ENCODE measurements at regions not wholly inside any gene's neighbourhood (a gene's known extent, or its start where the extent isn't known, plus 50 kb on each side); places are given as distances from the start of the nearest gene placed in this dataset.

DNA sequence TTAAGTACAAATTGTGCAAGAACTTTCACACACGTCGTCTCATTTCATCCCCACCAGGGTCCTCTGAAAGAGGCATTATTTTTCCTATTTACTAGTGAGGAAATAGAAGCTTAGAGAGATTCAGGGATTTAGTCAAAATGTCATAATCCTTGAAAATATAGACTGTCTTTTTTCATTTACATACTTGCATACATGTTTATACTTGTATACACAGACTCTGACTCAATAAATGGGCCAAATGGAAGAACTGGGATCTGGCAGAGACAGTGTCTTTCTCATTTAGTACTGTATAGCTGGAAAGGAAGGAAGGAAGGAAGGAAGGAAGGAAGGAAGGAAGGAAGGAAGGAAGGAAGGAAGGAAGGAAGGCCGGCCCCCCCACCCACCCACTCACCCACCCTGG, 357.7 kb upstream of the SOX5 start:
- Histone ChIP-seq H3K36me3 (ENCODE audit: control insufficient read depth, insufficient read depth, low read length) (no peaks in the 10 kb centered on the region), H3K4me1 (ENCODE audit: control insufficient read depth, insufficient read depth, low read length) (peaks cover 7% of the 10 kb centered on the region), H3K27me3 (ENCODE audit: control insufficient read depth, insufficient read depth, low read length) (no peaks in the 10 kb centered on the region), H3K9ac (ENCODE audit: low read depth, low read length) (no peak overlapping the region), H3K4me3 (ENCODE audit: low read depth, low read length) (no peak overlapping the region), H3K9me3 (ENCODE audit: control insufficient read depth, insufficient read depth, low read length) (no peaks in the 10 kb centered on the region)

DNA sequence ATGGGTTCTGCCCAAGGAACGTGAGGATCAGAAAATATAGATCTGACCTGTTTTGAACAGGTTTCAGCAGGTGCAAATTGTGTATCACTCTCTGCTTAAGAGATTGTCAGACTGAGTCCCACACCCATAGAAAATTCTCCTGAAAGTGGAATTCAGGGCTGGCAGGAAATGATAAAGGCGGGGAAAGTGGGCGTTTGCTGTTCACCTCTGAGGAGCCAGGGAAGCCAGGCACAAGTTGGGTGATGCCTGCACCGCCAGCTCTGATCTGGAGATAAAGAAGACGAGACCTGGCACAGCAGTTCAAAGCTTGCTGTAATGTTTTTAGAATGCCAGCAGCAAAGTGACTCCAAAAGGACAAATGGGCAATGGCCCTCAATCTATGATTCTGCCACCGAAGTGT, 356.5 kb upstream of the SOX5 start:
- Histone ChIP-seq H3K4me3 (ENCODE audit: low read depth, low read length) (no peak overlapping the region), H3K9ac (ENCODE audit: low read depth, low read length) (no peak overlapping the region), H3K4me1 (ENCODE audit: control insufficient read depth, insufficient read depth, low read length) (peaks cover 7% of the 10 kb centered on the region), H3K9me3 (ENCODE audit: control insufficient read depth, insufficient read depth, low read length) (no peaks in the 10 kb centered on the region), H3K27me3 (ENCODE audit: control insufficient read depth, insufficient read depth, low read length) (no peaks in the 10 kb centered on the region), H3K36me3 (ENCODE audit: control insufficient read depth, insufficient read depth, low read length) (no peaks in the 10 kb centered on the region)

DNA sequence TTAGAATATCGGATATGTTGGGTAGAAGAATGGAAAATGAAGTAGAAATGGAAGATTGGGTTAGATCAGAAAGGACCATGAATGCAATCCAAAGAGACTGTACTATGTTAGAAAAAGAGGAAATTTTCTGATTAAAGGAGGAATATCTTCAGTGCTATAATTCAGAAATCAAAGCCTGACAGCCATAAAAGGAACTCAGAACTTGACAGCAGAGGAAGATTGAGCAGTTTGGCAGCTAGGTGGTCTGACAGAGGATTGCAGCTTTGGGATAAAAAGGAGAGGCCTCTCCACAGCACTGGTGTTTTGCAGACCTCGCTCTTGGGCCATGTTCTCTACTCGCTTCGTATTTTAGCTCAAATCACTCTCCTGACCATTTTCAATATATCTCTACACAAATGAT, 354.8 kb upstream of the SOX5 start:
- H3K27me3 ChIP-seq (ENCODE audit: control insufficient read depth, insufficient read depth, low read length) = no peaks in the 10 kb centered on the region

DNA sequence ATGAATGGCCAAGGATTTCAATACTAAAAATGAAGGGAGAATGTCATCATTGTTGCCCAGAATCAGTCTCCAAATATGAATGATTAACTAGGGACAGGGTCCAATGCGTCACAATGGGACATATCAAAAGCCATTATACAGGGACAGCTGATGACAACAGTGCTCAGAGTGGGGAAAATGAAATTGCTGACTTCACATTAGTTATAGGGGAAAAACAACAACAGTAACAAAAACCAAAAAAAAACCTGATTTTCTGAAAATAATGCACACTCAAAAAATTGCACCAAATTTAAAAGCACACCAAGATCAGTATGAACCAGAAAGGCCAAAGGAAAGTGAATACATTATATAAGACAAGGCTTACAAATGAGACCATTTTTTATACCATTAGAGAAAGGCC, 353.2 kb upstream of the SOX5 start:
- Histone ChIP-seq H3K9me3 (ENCODE audit: control insufficient read depth, insufficient read depth, low read length) (no peaks in the 10 kb centered on the region), H3K4me1 (ENCODE audit: control insufficient read depth, insufficient read depth, low read length) (no peaks in the 10 kb centered on the region), H3K27me3 (ENCODE audit: control insufficient read depth, insufficient read depth, low read length) (no peaks in the 10 kb centered on the region), H3K9ac (ENCODE audit: low read depth, low read length) (no peak overlapping the region), H3K4me3 (ENCODE audit: low read depth, low read length) (no peak overlapping the region), H3K36me3 (ENCODE audit: control insufficient read depth, insufficient read depth, low read length) (no peaks in the 10 kb centered on the region)

More for the DNA sequence above, 354.8 kb upstream of the SOX5 start:
- Histone ChIP-seq H3K4me1 (ENCODE audit: control insufficient read depth, insufficient read depth, low read length) (peaks cover 7% of the 10 kb centered on the region), H3K9ac (ENCODE audit: low read depth, low read length) (no peak overlapping the region), H3K36me3 (ENCODE audit: control insufficient read depth, insufficient read depth, low read length) (no peaks in the 10 kb centered on the region), H3K9me3 (ENCODE audit: control insufficient read depth, insufficient read depth, low read length) (no peaks in the 10 kb centered on the region), H3K4me3 (ENCODE audit: low read depth, low read length) (no peak overlapping the region)

DNA sequence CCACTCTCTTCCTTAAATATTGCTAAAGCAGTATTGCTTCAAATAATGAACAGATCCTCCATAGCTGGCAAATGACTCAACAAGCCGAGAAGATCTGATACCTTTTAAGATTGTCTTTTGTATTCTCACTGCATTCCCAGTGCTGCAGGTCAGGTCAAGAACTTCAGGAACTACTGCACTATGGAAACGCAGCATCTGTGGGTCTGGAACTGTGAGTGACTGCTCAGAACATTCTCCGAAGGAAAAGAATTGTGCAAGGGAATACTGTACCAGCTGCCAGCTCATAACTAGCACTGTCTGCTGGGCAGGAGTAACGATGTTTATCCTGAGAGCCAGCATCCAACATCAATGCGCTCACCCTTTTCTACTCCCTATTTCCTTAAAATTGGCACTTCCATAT, 348.0 kb upstream of the SOX5 start:
- Histone ChIP-seq H3K27me3 (ENCODE audit: control insufficient read depth, insufficient read depth, low read length) (no peaks in the 10 kb centered on the region), H3K36me3 (ENCODE audit: control insufficient read depth, insufficient read depth, low read length) (no peaks in the 10 kb centered on the region), H3K9me3 (ENCODE audit: control insufficient read depth, insufficient read depth, low read length) (no peaks in the 10 kb centered on the region), H3K9ac (ENCODE audit: low read depth, low read length) (no peak overlapping the region), H3K4me1 (ENCODE audit: control insufficient read depth, insufficient read depth, low read length) (no peaks in the 10 kb centered on the region), H3K4me3 (ENCODE audit: low read depth, low read length) (no peak overlapping the region)

DNA sequence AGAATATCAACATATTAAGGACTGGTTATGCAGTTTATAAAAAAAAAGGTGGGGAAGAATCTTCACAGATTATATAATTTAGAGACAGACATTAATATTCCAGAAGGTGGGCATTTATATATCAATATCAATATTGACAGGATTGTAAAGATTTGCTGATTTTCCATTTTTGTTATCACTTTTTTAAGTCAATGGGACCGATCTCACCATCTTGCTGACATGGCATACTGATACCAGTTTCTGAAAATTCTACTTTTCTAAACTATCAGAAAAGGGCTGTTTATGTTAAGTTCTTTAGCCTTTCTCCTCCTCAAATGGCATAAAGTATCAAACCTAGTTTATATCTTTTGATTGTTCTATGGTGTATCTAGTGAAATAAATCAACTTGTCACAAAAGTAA, 344.1 kb upstream of the SOX5 start:
- Histone ChIP-seq H3K4me1 (ENCODE audit: control insufficient read depth, insufficient read depth, low read length) (no peaks in the 10 kb centered on the region), H3K36me3 (ENCODE audit: control insufficient read depth, insufficient read depth, low read length) (no peaks in the 10 kb centered on the region), H3K4me3 (ENCODE audit: low read depth, low read length) (no peak overlapping the region), H3K27me3 (ENCODE audit: control insufficient read depth, insufficient read depth, low read length) (no peaks in the 10 kb centered on the region), H3K9me3 (ENCODE audit: control insufficient read depth, insufficient read depth, low read length) (no peaks in the 10 kb centered on the region), H3K9ac (ENCODE audit: low read depth, low read length) (no peak overlapping the region)

DNA sequence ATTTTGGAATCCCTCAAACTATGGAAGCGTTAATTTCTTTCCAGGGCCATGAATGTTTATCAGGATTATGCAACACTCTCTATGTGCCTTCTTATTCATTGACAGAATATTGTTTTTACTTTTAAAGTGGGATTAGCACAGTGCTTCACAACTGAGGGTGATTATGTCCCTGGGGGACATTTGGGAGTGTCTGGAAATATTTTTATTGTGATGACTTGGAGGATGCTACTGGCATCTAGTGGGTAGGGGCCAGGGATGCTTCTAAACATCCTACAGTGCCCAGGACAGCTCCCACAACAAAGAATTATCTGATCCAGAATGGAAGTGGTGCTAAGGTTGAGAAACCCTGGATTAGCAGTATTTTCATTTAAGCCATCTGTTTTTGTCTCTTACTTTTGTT, 338.5 kb upstream of the SOX5 start:
- Histone ChIP-seq H3K4me1 (ENCODE audit: control insufficient read depth, insufficient read depth, low read length) (no peaks in the 10 kb centered on the region), H3K27me3 (ENCODE audit: control insufficient read depth, insufficient read depth, low read length) (no peaks in the 10 kb centered on the region), H3K9me3 (ENCODE audit: control insufficient read depth, insufficient read depth, low read length) (no peaks in the 10 kb centered on the region), H3K36me3 (ENCODE audit: control insufficient read depth, insufficient read depth, low read length) (no peaks in the 10 kb centered on the region), H3K4me3 (ENCODE audit: low read depth, low read length) (no peak overlapping the region), H3K9ac (ENCODE audit: low read depth, low read length) (no peak overlapping the region)

DNA sequence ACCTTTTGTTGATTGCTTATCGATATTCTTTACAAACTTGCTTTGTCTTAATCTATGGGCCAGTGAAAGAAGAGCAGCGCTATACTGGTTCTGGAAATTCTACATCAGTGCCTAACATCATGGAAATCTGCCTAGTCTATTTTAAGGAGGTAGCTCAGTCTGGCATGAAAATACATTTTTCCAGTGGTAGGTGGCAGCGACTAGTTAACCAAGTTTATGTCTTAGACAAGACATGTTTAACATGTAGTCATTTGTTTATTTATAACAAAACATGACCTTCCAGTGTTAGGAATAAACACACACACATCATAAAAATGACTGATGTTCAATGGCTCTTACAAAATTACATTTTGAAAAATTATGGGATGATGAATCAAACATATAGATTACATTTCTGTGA, 336.0 kb upstream of the SOX5 start:
- no peaks in the 10 kb centered on the region for H3K36me3 ChIP-seq (ENCODE audit: control insufficient read depth, insufficient read depth, low read length)
- H3K9ac ChIP-seq (ENCODE audit: low read depth, low read length) = no peak overlapping the region
- H3K9me3 ChIP-seq (ENCODE audit: control insufficient read depth, insufficient read depth, low read length) = no peaks in the 10 kb centered on the region
- H3K27me3 ChIP-seq (ENCODE audit: control insufficient read depth, insufficient read depth, low read length) = no peaks in the 10 kb centered on the region
- H3K4me1 ChIP-seq (ENCODE audit: control insufficient read depth, insufficient read depth, low read length) = peaks cover 7% of the 10 kb centered on the region
- H3K4me3 ChIP-seq (ENCODE audit: low read depth, low read length) = no peak overlapping the region

DNA sequence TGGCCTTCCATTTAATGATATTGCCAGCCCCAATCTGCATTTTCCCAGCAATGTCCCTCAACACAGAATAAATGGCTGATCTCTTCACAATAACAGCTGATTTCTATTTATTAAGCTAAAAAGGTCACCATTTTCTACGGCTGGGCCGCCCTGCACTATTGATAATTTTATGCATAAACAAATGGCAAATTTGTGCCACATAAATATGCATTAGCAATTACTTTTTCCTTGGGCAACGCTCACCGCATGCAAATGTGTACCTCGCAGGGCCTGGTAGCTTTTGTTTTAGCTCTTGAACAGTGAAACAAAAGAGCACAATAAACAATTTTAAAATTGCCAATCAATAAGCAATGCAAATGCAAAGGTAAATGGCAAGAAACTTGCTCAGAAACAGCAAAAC, 331.9 kb upstream of the SOX5 start:
- Histone ChIP-seq H3K27me3 (ENCODE audit: control insufficient read depth, insufficient read depth, low read length) (no peaks in the 10 kb centered on the region), H3K4me1 (ENCODE audit: control insufficient read depth, insufficient read depth, low read length) (peaks cover 7% of the 10 kb centered on the region), H3K9me3 (ENCODE audit: control insufficient read depth, insufficient read depth, low read length) (no peaks in the 10 kb centered on the region), H3K36me3 (ENCODE audit: control insufficient read depth, insufficient read depth, low read length) (no peaks in the 10 kb centered on the region), H3K4me3 (ENCODE audit: low read depth, low read length) (no peak overlapping the region), H3K9ac (ENCODE audit: low read depth, low read length) (no peak overlapping the region)

DNA sequence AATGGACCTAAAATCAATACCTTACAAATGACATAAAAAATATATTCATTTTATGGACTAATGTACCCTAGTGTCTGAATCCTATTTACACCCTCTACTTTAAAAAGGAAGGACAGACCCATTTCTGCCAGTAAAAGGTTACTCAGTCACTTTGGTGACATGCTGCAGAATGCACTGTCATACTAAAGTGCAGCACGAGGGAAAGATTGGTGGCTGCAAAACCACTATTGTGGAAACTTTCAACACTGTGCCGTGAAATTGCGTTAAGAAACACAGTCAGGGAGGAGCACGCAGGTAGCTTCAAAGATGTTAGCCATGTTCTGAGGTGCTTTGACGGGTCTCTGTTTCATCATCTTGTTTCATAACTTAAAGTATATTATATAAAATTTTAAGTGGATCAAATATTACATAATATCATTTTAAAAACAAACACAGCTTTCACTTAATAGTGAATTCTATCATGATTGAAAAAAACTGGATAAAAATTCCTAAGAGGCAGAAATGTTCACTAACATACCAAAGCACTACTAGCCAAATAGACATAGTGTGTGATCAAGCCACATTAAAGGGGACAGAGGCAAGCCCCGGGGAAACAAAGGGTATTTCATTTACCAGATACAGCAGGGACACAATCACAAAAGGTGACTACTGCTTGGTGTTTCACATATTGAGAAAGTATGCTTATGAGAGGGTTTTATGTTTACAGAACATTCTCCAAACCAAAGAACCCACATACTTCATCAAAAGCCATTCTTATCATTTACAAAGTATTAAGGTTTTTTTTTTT, 330.8 kb upstream of the SOX5 start:
- Histone ChIP-seq H3K4me3 (ENCODE audit: low read depth, low read length) (no peak overlapping the region), H3K27me3 (ENCODE audit: control insufficient read depth, insufficient read depth, low read length) (no peaks in the 10 kb centered on the region), H3K4me1 (ENCODE audit: control insufficient read depth, insufficient read depth, low read length) (peaks cover 7% of the 10 kb centered on the region), H3K36me3 (ENCODE audit: control insufficient read depth, insufficient read depth, low read length) (no peaks in the 10 kb centered on the region), H3K9ac (ENCODE audit: low read depth, low read length) (no peak overlapping the region), H3K9me3 (ENCODE audit: control insufficient read depth, insufficient read depth, low read length) (no peaks in the 10 kb centered on the region)

DNA sequence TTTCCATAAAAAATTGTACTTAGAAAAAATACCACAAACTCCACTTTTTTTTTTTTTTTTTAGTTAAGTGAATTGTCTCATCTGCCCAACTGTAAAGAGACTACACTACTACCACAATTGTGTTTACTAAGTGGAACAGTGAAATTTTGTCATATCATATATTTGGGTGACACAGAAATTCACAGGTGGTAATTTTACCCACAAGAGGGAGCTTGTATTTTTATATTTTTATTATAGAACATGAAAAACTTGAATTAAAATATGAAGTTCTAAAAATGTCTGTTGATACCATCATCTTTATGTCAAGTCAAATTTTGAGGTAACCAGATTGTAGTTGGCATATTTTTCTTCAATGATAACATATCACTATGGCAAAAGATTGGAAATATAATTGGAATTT, 329.4 kb upstream of the SOX5 start:
- Histone ChIP-seq H3K9ac (ENCODE audit: low read depth, low read length) (no peak overlapping the region), H3K36me3 (ENCODE audit: control insufficient read depth, insufficient read depth, low read length) (no peaks in the 10 kb centered on the region), H3K9me3 (ENCODE audit: control insufficient read depth, insufficient read depth, low read length) (no peaks in the 10 kb centered on the region), H3K4me3 (ENCODE audit: low read depth, low read length) (no peak overlapping the region), H3K4me1 (ENCODE audit: control insufficient read depth, insufficient read depth, low read length) (peaks cover 7% of the 10 kb centered on the region), H3K27me3 (ENCODE audit: control insufficient read depth, insufficient read depth, low read length) (no peaks in the 10 kb centered on the region)

DNA sequence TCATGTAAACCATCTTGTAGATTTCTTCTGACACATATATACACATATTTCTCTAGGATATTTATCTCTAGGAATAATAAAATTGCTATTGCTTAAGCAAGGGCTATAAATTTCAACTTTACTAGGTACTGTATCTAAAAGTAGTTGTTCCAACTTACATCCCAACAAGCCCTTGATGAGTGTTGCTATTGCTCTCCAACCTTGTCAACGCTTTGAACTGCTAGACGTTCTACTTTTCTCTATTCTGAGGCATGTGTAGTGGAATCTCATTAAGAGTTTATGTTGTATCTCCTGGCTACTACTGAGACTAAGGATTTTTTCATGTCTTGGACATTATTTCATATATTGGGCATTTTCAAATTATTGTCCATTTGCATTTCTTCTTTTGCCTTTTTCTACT, 321.5 kb upstream of the SOX5 start:
- Histone ChIP-seq H3K36me3 (ENCODE audit: control insufficient read depth, insufficient read depth, low read length) (no peaks in the 10 kb centered on the region), H3K9ac (ENCODE audit: low read depth, low read length) (no peak overlapping the region), H3K9me3 (ENCODE audit: control insufficient read depth, insufficient read depth, low read length) (no peaks in the 10 kb centered on the region), H3K4me1 (ENCODE audit: control insufficient read depth, insufficient read depth, low read length) (no peaks in the 10 kb centered on the region), H3K4me3 (ENCODE audit: low read depth, low read length) (no peak overlapping the region), H3K27me3 (ENCODE audit: control insufficient read depth, insufficient read depth, low read length) (no peaks in the 10 kb centered on the region)
